ENCODE measurements at regions not wholly inside any gene's neighbourhood (a gene's known extent, or its start where the extent isn't known, plus 50 kb on each side); places are given as distances from the start of the nearest gene placed in this dataset.

GRCh38 chr4:167424341-167425256 lies 190.3 kb upstream of the SPOCK3 start:
- no peaks in the 10 kb centered on the region for H3K4me1 Mint-ChIP-seq (ENCODE audit: low read depth)
- no peaks in the 10 kb centered on the region for H3K27me3 Mint-ChIP-seq (ENCODE audit: low read depth)
- no peaks in the 10 kb centered on the region for H3K9me3 Mint-ChIP-seq
- H3K4me3 Mint-ChIP-seq, result no peak overlapping the region
- no peaks in the 10 kb centered on the region for H3K36me3 Mint-ChIP-seq (ENCODE audit: insufficient read depth)
- DNase-seq (no peak), ATAC-seq (no peak)

- Mint-ChIP-seq H3K4me1 (ENCODE audit: low read depth) (no peaks in the 10 kb centered on the region), H3K36me3 (ENCODE audit: insufficient read depth) (no peaks in the 10 kb centered on the region), H3K27me3 (ENCODE audit: low read depth) (no peaks in the 10 kb centered on the region), H3K9me3 (peaks cover 1% of the 10 kb centered on the region), H3K4me3 (no peak overlapping the region)
- ATAC-seq (no peak), DNase-seq (no peak)
Measured at GRCh38 chr4:167428156-167428555, 193.9 kb upstream of the SPOCK3 start.

GRCh38 chr4:167431371-167431770 lies 197.1 kb upstream of the SPOCK3 start:
- DNase-seq, result no peak
- Mint-ChIP-seq H3K4me1 (ENCODE audit: low read depth) (no peaks in the 10 kb centered on the region), H3K4me3 (no peak overlapping the region), H3K9me3 (peaks cover 7% of the 10 kb centered on the region), H3K36me3 (ENCODE audit: insufficient read depth) (no peaks in the 10 kb centered on the region), H3K27me3 (ENCODE audit: low read depth) (peaks cover 1% of the 10 kb centered on the region)
- ATAC-seq, result no peak

- H3K9me3 Mint-ChIP-seq, result peaks cover 7% of the 10 kb centered on the region
- no peaks in the 10 kb centered on the region for H3K36me3 Mint-ChIP-seq (ENCODE audit: insufficient read depth)
- no peaks in the 10 kb centered on the region for H3K4me1 Mint-ChIP-seq (ENCODE audit: low read depth)
- H3K4me3 Mint-ChIP-seq, result no peak overlapping the region
- H3K27me3 Mint-ChIP-seq (ENCODE audit: low read depth), result peaks cover 1% of the 10 kb centered on the region
- DNase-seq (no peak), ATAC-seq (no peak)
Measured at GRCh38 chr4:167435786-167436185, 201.5 kb upstream of the SPOCK3 start.

GRCh38 chr4:167443841-167444240 lies 209.5 kb upstream of the SPOCK3 start:
- Mint-ChIP-seq H3K27me3 (ENCODE audit: low read depth) (no peaks in the 10 kb centered on the region), H3K4me3 (no peak overlapping the region), H3K36me3 (ENCODE audit: insufficient read depth) (no peaks in the 10 kb centered on the region), H3K4me1 (ENCODE audit: low read depth) (no peaks in the 10 kb centered on the region), H3K9me3 (no peaks in the 10 kb centered on the region)
- ATAC-seq (no peak), DNase-seq (no peak)

- Mint-ChIP-seq H3K36me3 (ENCODE audit: insufficient read depth) (no peaks in the 10 kb centered on the region), H3K9me3 (peaks cover 3% of the 10 kb centered on the region), H3K4me1 (ENCODE audit: low read depth) (no peaks in the 10 kb centered on the region), H3K27me3 (ENCODE audit: low read depth) (no peaks in the 10 kb centered on the region), H3K4me3 (no peak overlapping the region)
- DNase-seq, result no peak
- no peak for ATAC-seq
Measured at GRCh38 chr4:167452922-167453430, 218.7 kb upstream of the SPOCK3 start.

GRCh38 chr4:167456619-167457018 lies 222.3 kb upstream of the SPOCK3 start:
- ATAC-seq, result no peak
- Mint-ChIP-seq H3K9me3 (peaks cover 3% of the 10 kb centered on the region), H3K36me3 (ENCODE audit: insufficient read depth) (no peaks in the 10 kb centered on the region), H3K27me3 (ENCODE audit: low read depth) (no peaks in the 10 kb centered on the region), H3K4me1 (ENCODE audit: low read depth) (no peaks in the 10 kb centered on the region), H3K4me3 (no peak overlapping the region)
- DNase-seq, result no peak

GRCh38 chr4:167469436-167469835 lies 235.1 kb upstream of the SPOCK3 start:
- no peaks in the 10 kb centered on the region for H3K27me3 Mint-ChIP-seq (ENCODE audit: low read depth)
- DNase-seq, result no peak

GRCh38 chr4:167475951-167476350 lies 241.7 kb upstream of the SPOCK3 start:
- Mint-ChIP-seq H3K36me3 (ENCODE audit: insufficient read depth) (no peaks in the 10 kb centered on the region), H3K4me1 (ENCODE audit: low read depth) (no peaks in the 10 kb centered on the region), H3K4me3 (no peak overlapping the region), H3K9me3 (peaks cover 4% of the 10 kb centered on the region), H3K27me3 (ENCODE audit: low read depth) (no peaks in the 10 kb centered on the region)
- no peak for ATAC-seq
- DNase-seq, result no peak

More at GRCh38 chr4:167469436-167469835, 235.1 kb upstream of the SPOCK3 start:
- H3K4me3 Mint-ChIP-seq, result no peak overlapping the region
- ATAC-seq, result no peak
- H3K4me1 Mint-ChIP-seq (ENCODE audit: low read depth), result no peaks in the 10 kb centered on the region
- no peaks in the 10 kb centered on the region for H3K36me3 Mint-ChIP-seq (ENCODE audit: insufficient read depth)
- no peaks in the 10 kb centered on the region for H3K9me3 Mint-ChIP-seq

- Mint-ChIP-seq H3K4me3 (no peak overlapping the region), H3K36me3 (ENCODE audit: insufficient read depth) (no peaks in the 10 kb centered on the region), H3K9me3 (peaks cover 15% of the 10 kb centered on the region), H3K27me3 (ENCODE audit: low read depth) (no peaks in the 10 kb centered on the region), H3K4me1 (ENCODE audit: low read depth) (no peaks in the 10 kb centered on the region)
- no peak for DNase-seq
- no peak for ATAC-seq
Measured at GRCh38 chr4:167492007-167492406, 257.7 kb upstream of the SPOCK3 start.

GRCh38 chr4:167509551-167509950 lies 275.3 kb upstream of the SPOCK3 start:
- DNase-seq, result no peak
- H3K4me1 Mint-ChIP-seq (ENCODE audit: low read depth), result no peaks in the 10 kb centered on the region
- peaks cover 13% of the 10 kb centered on the region for H3K9me3 Mint-ChIP-seq
- no peaks in the 10 kb centered on the region for H3K36me3 Mint-ChIP-seq (ENCODE audit: insufficient read depth)
- no peaks in the 10 kb centered on the region for H3K27me3 Mint-ChIP-seq (ENCODE audit: low read depth)
- no peak overlapping the region for H3K4me3 Mint-ChIP-seq
- ATAC-seq, result no peak

- ATAC-seq (no peak), DNase-seq (no peak)
- Mint-ChIP-seq H3K27me3 (ENCODE audit: low read depth) (no peaks in the 10 kb centered on the region), H3K4me1 (ENCODE audit: low read depth) (no peaks in the 10 kb centered on the region), H3K36me3 (ENCODE audit: insufficient read depth) (no peaks in the 10 kb centered on the region), H3K9me3 (peaks cover 4% of the 10 kb centered on the region), H3K4me3 (no peak overlapping the region)
Measured at GRCh38 chr4:167524091-167524490, 289.8 kb upstream of the SPOCK3 start.

- Mint-ChIP-seq H3K4me3 (no peak overlapping the region), H3K36me3 (ENCODE audit: insufficient read depth) (no peaks in the 10 kb centered on the region), H3K4me1 (ENCODE audit: low read depth) (no peaks in the 10 kb centered on the region), H3K9me3 (peaks cover 14% of the 10 kb centered on the region), H3K27me3 (ENCODE audit: low read depth) (no peaks in the 10 kb centered on the region)
- ATAC-seq, result no peak
- no peak for DNase-seq
Measured at GRCh38 chr4:167537761-167538160, 303.5 kb upstream of the SPOCK3 start.

- DNase-seq, result no peak
- Mint-ChIP-seq H3K4me3 (no peak overlapping the region), H3K4me1 (ENCODE audit: low read depth) (no peaks in the 10 kb centered on the region), H3K36me3 (ENCODE audit: insufficient read depth) (no peaks in the 10 kb centered on the region), H3K27me3 (ENCODE audit: low read depth) (no peaks in the 10 kb centered on the region), H3K9me3 (peaks cover 13% of the 10 kb centered on the region)
- no peak for ATAC-seq
Measured at GRCh38 chr4:167541286-167541685, 307.0 kb upstream of the SPOCK3 start.

- peaks cover 17% of the 10 kb centered on the region for H3K9me3 Mint-ChIP-seq
Measured at GRCh38 chr4:167544391-167544790, 310.1 kb upstream of the SPOCK3 start.

More at GRCh38 chr4:167544391-167544790, 310.1 kb upstream of the SPOCK3 start:
- Mint-ChIP-seq H3K4me3 (no peak overlapping the region), H3K27me3 (ENCODE audit: low read depth) (no peaks in the 10 kb centered on the region), H3K36me3 (ENCODE audit: insufficient read depth) (no peaks in the 10 kb centered on the region), H3K4me1 (ENCODE audit: low read depth) (no peaks in the 10 kb centered on the region)
- ATAC-seq (no peak), DNase-seq (no peak)
